GM12878 (cell line): ENCODE measurements at regions not wholly inside any gene's neighbourhood (a gene's known extent, or its start where the extent isn't known, plus 50 kb on each side); places are given as distances from the start of the nearest gene placed in this dataset.
"Not testable (repeated sequence)": the region's sequence is repeated elsewhere in the genome, so short reads cannot be mapped to it uniquely, and the experiment has no call there.

Experiments
- ATAC-seq: fragments of 200-7000 bp; cut with Tn5 transposase; 3 replicates; pipeline ENCODE4 v1.9.1; 2020; ENCODE audit warnings: mild to moderate bottlenecking, moderate library complexity
- BruUV-seq: library from RNA; stranded (reverse); fragments of 400-500 nt; replicated peaks from 2 replicates; lab custom pipeline; 2021; lab: Mats Ljungman, UMichigan
- CTCF ChIA-PET: fragments of 300-600 bp; sonication (Branson Sonifier 250); formaldehyde crosslinking; extraction: SDS; loops from one replicate; lab custom pipeline; 2021; ENCODE audit warnings: inconsistent platforms; lab: Yijun Ruan, JAX
- POLR2A ChIA-PET: fragments of 350-600 bp; formaldehyde crosslinking; extraction: SDS; loops from one replicate; lab custom pipeline; 2021; ENCODE audit warnings: inconsistent platforms; lab: Charles Lee
- RAD21 ChIA-PET: fragments of 300-600 bp; sonication (Branson Sonifier 250); formaldehyde crosslinking; loops from one replicate; lab custom pipeline; 2023; ENCODE audit warnings: antibody characterized with exemption; ENCODE audit not compliant: unreplicated experiment; lab: Charles Lee
- SMC1A ChIA-PET: fragments of 300-600 bp; sonication (Branson Sonifier 250); formaldehyde crosslinking; loops from one replicate; lab custom pipeline; 2023; ENCODE audit not compliant: unreplicated experiment, uncharacterized antibody; lab: Charles Lee
- DNase-seq: peaks from one replicate; pipeline ENCODE4 v3.0.0-alpha.2; 2011; ENCODE audit warnings: low read depth, low spot score
- FAIRE-seq: peaks from 3 replicates; lab custom pipeline; 2011; peaks lifted over from hg19 to GRCh38; lab: Jason Lieb, UNC
- H2AFZ ChIP-seq: 2 replicates; pipeline ENCODE4 v1.6.0; 2011; ENCODE audit warnings: low read depth, low read length, control low read depth; ENCODE audit not compliant: control insufficient read depth
- H3K27ac ChIP-seq: 2 replicates; pipeline ENCODE4 v1.5.1; 2011; ENCODE audit warnings: control low read depth; ENCODE audit not compliant: control insufficient read depth, insufficient read depth
- H3K27me3 ChIP-seq, 2 experiments: replicated peaks in 1 of 2; 2 replicates each; pipeline versions ENCODE4 v1.6.0 to v1.6.1; 2011; ENCODE audit warnings: low read length in 1 of 2; ENCODE audit not compliant: control insufficient read depth in 2 of 2, insufficient read depth in 2 of 2
- H3K36me3 ChIP-seq, 2 experiments: 2 replicates each; pipeline ENCODE4 v1.5.1; 2011; ENCODE audit warnings: low read length in 1 of 2; ENCODE audit not compliant: control insufficient read depth in 2 of 2, insufficient read depth in 2 of 2
- H3K4me1 ChIP-seq: 2 replicates; pipeline ENCODE4 v1.6.1; 2011; ENCODE audit warnings: mild to moderate bottlenecking, low read length, moderate library complexity, mixed read lengths; ENCODE audit not compliant: control insufficient read depth, insufficient read depth
- H3K4me2 ChIP-seq: 2 replicates; pipeline ENCODE4 v1.6.0; 2011; ENCODE audit warnings: control low read depth; ENCODE audit not compliant: control insufficient read depth, insufficient read depth
- H3K4me3 ChIP-seq: fragments of 200-600 bp; sonication (generic); 2 replicates; pipeline ENCODE4 v1.5.1; 2016
- H3K79me2 ChIP-seq: 2 replicates; pipeline ENCODE4 v1.6.0; 2011; ENCODE audit warnings: low read length; ENCODE audit not compliant: control insufficient read depth, insufficient read depth
- H3K9ac ChIP-seq: 2 replicates; pipeline ENCODE4 v1.8.0; 2011; ENCODE audit warnings: low read length, control low read depth, mixed read lengths; ENCODE audit not compliant: control insufficient read depth, insufficient read depth
- H3K9me3 ChIP-seq: replicated peaks from 3 replicates; pipeline ENCODE4 v1.5.1; 2011; ENCODE audit warnings: mild to moderate bottlenecking, low read length; ENCODE audit not compliant: control insufficient read depth, insufficient read depth
- H4K20me1 ChIP-seq: 2 replicates; pipeline ENCODE4 v1.6.0; 2011; ENCODE audit not compliant: control insufficient read depth, insufficient read depth
- BRCA1 ChIP-seq: IDR thresholded peaks from 2 replicates; pipeline ENCODE4 v1.6.1; 2011; ENCODE audit warnings: low read depth, low read length, improper control_type of control experiment
- RAD51 ChIP-seq: fragments of 450-650 bp; IDR thresholded peaks from 2 replicates; pipeline ENCODE4 v1.6.1; 2016; ENCODE audit warnings: moderate library complexity, mild to moderate bottlenecking, inconsistent platforms
- WGBS: methylation state at CpG from one replicate; pipeline ENCODE4 v1.1.6; 2016; ENCODE audit warnings: low lambda C conversion rate; ENCODE audit not compliant: insufficient replicate concordance, insufficient coverage; ENCODE audit errors: missing lambda C conversion rate; 5-methylcytosine and 5-hydroxymethylcytosine counted together
- in situ Hi-C: fragments of 300-500 bp; cut with MboI; formaldehyde crosslinking; loops from 9 replicates; pipeline ENCODE4 v1.14.3; 2018; ENCODE audit warnings: mixed read lengths
- intact Hi-C: fragments of 100-400 bp; cut with micrococcal nuclease; formaldehyde crosslinking; loops from one replicate; pipeline ENCODE4 v1.14.2; 2022; ENCODE audit not compliant: unreplicated experiment

- intact Hi-C loops, BruUV-seq: not testable (repeated sequence)
These were observed 124.8 kb downstream of the VPREB1 start for GRCh38 chr22:22369219-22369963.

GRCh38 chr22:22369964-22370270, 125.3 kb downstream of the VPREB1 start:
- FAIRE-seq (no peak), ATAC-seq (no peak; the same call in 2 of the 3 replicates), DNase-seq (no peak)
- no peaks in the 10 kb centered on the region for H3K27me3 ChIP-seq
- in situ Hi-C loops, result no loop called here
- no peaks in the 10 kb centered on the region for H3K9me3 ChIP-seq
- RAD21 ChIA-PET, result no interaction called here
- H3K4me3 ChIP-seq, result no peak overlapping the region
- H3K36me3 ChIP-seq, result no peaks in the 10 kb centered on the region
- intact Hi-C loops, result no loop called here
- BruUV-seq, result no TSS peak
- CTCF ChIA-PET, result interaction anchor here (1.2 to 2.0 kb wide), 3 partner anchors 9 to 27 kb away, joined by 3 to 7 read pairs (median 6); no protein-coding TSS in a partner anchor
- H3K4me1 ChIP-seq, result peaks cover 4% of the 10 kb centered on the region; the same call in 1 of the 2 replicates
- SMC1A ChIA-PET, result interaction anchor here (1.6 kb wide), 1 partner anchor 13 kb away, joined by 4 read pairs; no protein-coding TSS in a partner anchor
- no peak for TF ChIP-seq BRCA1
- TF ChIP-seq RAD51, result peak; percentile 34; the same call in 1 of the 2 replicates
- POLR2A ChIA-PET, result interaction anchor here (0.7 kb wide), 1 partner anchor 200 kb away, joined by 3 read pairs; no protein-coding TSS in a partner anchor
- H2AFZ ChIP-seq, result no peak overlapping the region
- no peaks in the 10 kb centered on the region for H4K20me1 ChIP-seq
- H3K4me2 ChIP-seq, result no peak overlapping the region
- H3K27ac ChIP-seq, result no peak overlapping the region
- WGBS, result 25% methylated on average over 4 of the region's 4 CpGs
- no peaks in the 10 kb centered on the region for H3K79me2 ChIP-seq
- H3K9ac ChIP-seq, result no peak overlapping the region

More at GRCh38 chr22:22369219-22369963, 124.8 kb downstream of the VPREB1 start:
- H3K4me3 ChIP-seq, H3K9ac ChIP-seq, FAIRE-seq, in situ Hi-C loops, H3K27ac ChIP-seq, H3K4me1 ChIP-seq, H4K20me1 ChIP-seq, H3K27me3 ChIP-seq, H3K4me2 ChIP-seq, H2AFZ ChIP-seq, DNase-seq, RAD21 ChIA-PET, H3K9me3 ChIP-seq, POLR2A ChIA-PET, H3K79me2 ChIP-seq, H3K36me3 ChIP-seq: not testable (repeated sequence)
- WGBS, result 5% methylated on average over 2 of the region's 2 CpGs
- CTCF ChIA-PET, result interaction anchor here (1.0 to 2.0 kb wide), 5 partner anchors 10 to 26 kb away, joined by 3 to 7 read pairs (median 3); no protein-coding TSS in a partner anchor
- ATAC-seq, result peak; percentile 52; the same call in 2 of the 3 replicates
- SMC1A ChIA-PET, result interaction anchor here (1.4 to 1.6 kb wide), 2 partner anchors 12 to 94 kb away, joined by 3 to 4 read pairs; no protein-coding TSS in a partner anchor
